ENCODE measurements at regions not wholly inside any gene's neighbourhood (a gene's known extent, or its start where the extent isn't known, plus 50 kb on each side); places are given as distances from the start of the nearest gene placed in this dataset.
"Not testable (repeated sequence)": the region's sequence is repeated elsewhere in the genome, so short reads cannot be mapped to it uniquely, and the experiment has no call there.

DNA sequence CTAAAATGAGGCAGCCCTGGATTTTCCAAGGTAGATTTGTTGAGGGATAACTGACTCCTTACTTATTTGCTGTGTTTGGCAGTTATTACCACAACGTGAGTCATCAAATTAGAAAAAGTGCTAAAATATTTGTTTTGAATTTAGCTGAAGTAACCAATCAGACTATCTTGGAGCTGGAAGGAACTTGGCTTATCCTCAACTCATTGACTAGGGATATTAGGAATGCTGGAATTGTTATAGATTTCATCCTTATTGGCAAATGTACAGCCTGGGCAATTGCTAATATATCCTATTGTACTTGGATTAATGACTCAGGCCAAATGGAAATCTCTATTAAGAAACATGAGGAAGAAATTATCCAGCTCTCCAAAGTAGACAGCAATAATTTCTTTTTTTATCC is 1189.0 kb upstream of the LRRN3 start:
- intact Hi-C loops (cut with DNase I) = no loop called here
- no peak for DNase-seq

GRCh38 chr7:109905368-109906065 is 1185.4 kb upstream of the LRRN3 start:
- intact Hi-C loops (cut with DNase I); DNase-seq: not testable (repeated sequence)

GRCh38 chr7:109915670-109916069 is 1175.3 kb upstream of the LRRN3 start:
- DNase-seq = no peak
- intact Hi-C loops (cut with DNase I) = no loop called here

DNA sequence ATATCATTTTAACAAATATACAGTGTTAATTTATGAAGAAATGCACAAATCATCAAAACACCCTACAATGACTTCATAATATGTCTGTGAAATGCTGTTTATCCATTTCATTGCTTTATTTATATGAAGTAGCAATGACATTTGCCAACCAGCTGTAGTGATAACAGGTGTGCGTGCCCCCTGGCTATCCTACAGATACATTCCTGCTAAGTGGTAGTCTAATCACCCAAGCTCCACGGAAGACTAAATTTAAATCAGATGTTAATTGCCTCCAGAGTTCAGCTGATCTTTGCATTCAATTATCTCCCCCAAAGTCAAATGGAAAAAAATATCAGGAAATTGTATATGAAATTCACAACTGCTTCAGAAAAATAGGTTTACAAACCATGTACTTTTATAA is 1164.2 kb upstream of the LRRN3 start:
- no peak for DNase-seq
- intact Hi-C loops (cut with DNase I) = no loop called here

- intact Hi-C loops (cut with DNase I) = no loop called here
- DNase-seq = no peak
Measured at GRCh38 chr7:109930049-109930448, 1160.9 kb upstream of the LRRN3 start.

- DNase-seq = no peak
Measured at GRCh38 chr7:109939207-109939606, 1151.7 kb upstream of the LRRN3 start.

DNA sequence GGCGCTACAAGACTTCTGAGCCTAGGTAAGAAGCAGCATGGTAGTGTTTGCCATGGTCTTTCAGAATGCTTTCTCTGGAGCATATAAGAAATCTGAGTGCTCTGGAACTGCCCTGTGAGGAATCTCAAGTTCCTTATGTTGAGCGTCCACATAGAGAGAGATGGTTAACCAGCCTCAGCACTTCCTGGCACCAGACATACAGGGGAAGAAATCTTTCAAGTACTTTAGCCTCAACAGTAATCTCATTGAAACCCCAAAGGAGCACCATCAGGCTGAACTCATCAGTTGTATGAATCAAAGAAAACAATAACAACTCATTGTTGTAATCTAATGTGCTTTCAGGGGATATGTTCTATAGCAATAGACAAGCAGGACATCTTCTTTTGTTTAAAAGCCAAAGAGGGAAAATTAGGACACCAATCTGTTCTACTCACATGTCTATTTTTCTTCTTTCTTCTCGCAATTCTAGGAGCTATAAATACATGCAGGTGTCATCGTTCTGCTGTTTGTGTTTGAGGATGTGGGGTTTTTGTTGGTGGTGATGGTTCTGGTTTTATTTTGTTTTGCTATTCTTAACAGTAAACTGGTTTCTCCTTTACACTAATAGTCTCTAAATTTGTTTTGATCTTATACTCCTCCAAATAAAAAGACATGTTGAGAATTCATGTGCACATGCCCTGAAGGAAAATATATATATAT is 1145.0 kb upstream of the LRRN3 start:
- intact Hi-C loops (cut with DNase I) = no loop called here
- no peak for DNase-seq

More at GRCh38 chr7:109939207-109939606, 1151.7 kb upstream of the LRRN3 start:
- intact Hi-C loops (cut with DNase I) = no loop called here

GRCh38 chr7:109950256-109950655 is 1140.7 kb upstream of the LRRN3 start:
- intact Hi-C loops (cut with DNase I) = no loop called here
- DNase-seq = no peak

DNA sequence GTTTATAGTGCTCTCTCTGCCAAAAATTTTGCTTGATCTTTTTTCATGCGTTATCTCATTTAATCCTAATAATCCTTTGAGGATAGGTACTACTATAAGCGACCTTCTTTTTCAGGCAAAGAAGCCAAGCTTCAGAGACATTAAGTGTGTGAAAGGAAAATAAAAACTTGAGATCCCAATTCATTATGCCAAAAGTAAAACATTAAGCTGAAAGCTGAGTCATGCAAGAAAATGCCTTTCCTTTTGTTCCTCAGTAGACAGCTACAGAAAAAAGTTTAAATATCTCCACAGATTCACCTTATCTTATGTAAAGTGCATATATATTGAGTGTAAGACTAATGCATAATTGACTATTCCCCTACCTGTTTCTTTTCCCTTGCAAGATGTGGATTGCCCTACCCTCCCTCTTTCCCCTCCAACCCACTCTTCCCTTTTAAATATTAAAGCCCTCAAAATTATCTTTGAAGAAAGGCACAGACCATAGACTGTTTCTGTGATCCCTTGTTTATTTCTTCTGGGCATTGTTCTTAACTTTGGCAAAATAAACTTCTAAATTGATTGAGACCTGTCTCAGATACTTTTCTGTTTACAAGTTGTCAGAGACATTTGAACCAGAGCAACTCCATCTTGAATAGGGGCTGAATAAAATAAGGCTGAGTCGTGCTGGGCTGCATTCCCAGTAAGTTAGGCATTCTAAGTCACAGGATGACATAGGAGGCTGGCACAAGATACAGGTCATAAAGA is 1139.9 kb upstream of the LRRN3 start:
- intact Hi-C loops (cut with DNase I) = no loop called here

GRCh38 chr7:109951565-109951928 is 1139.4 kb upstream of the LRRN3 start:
- intact Hi-C loops (cut with DNase I) = no loop called here
- no peak for DNase-seq

More for the DNA sequence above, 1139.9 kb upstream of the LRRN3 start:
- DNase-seq = no peak

DNA sequence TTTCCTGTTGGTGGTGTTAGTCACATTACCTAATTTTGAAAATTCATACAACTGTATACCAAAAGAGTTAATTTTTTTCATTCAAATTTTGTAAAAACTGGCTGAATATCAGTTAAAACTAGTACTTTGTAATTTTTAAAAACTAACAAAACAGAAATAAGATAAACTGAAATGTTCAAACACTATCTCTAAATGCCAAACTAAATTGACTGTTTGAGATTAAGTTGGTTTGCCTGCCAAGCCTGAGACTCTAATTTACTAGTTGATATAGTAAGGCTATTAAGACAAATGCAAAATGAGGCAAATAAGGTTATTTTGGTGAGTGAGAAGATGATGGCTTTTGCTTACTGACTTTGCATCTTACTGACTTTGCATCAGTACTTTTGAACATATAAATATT is 1134.9 kb upstream of the LRRN3 start:
- intact Hi-C loops (cut with DNase I) = no loop called here
- no peak for DNase-seq

DNA sequence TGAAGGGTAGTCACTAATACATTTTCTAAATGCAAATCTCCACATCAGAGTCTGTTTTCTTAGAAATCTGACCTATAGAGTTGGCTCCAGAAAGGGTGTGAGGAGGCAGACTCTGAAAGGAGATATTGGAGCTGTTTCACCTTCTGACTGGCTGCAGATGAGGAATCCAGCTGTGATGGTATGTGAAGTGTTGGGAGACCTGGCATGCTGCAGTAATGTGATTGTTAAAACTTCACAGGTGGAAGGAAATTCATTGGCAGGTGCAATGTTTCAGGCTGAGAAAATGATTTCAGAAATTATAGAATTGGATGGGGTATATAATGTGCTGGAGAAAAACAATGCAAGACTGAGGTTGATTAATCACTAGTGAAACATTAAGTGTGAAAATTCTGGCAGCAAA is 1134.0 kb upstream of the LRRN3 start:
- DNase-seq = no peak
- intact Hi-C loops (cut with DNase I) = no loop called here

DNA sequence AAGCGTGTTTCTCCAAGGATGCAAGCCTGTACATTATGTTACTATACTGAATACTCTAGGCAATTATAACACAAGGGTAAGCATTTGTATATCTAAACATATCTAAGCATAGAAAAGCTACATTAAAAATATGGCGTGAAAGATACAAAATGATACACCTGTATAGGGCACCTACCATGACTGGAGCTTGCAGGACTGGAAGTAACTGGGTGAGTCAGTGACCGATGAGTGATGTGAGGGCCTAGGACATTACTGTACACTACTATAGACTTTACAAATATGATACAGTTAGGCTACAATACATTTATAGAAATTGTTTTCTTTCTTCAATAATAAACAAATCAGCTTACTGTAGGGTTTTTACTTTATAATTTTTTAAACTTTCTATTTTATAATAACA is 1127.2 kb upstream of the LRRN3 start:
- no peak for DNase-seq
- intact Hi-C loops (cut with DNase I) = no loop called here

DNA sequence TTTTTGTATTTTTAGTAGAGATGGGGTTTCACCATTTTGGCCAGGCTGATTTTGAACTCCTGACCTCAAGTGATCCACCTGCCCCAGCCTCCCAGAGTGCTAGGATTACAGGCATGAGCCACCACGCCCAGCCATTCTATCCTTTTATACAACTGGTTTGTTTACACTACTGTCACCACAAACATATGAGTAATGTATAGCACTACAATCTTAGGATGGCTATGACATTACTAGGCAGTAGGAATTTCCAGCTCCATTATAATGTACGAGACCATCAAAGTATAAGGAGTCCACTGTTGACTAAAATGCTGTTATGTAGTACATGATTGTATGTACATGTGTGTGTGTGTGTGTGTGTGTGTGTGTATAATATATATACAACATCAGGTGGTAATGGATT is 1126.1 kb upstream of the LRRN3 start:
- intact Hi-C loops (cut with DNase I) = no loop called here
- no peak for DNase-seq

DNA sequence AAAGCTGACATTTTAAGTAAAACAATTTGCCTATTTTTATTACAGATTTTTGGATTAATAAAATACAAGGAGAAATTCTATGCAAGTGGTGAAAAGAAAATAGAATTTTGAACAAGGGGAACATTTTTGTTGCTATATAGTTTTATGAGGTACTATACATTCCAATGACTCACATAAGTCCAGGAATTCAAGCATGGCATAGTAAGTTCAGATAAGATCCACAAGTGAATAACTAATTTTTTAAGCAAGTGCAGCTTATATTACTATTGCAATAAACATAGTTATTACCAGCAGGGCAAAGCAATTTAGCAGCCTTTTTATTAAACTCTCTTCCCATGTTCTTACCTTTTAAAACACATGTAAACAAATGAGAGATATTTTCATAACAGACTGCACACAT is 1123.5 kb upstream of the LRRN3 start:
- no peak for DNase-seq
- intact Hi-C loops (cut with DNase I) = no loop called here

DNA sequence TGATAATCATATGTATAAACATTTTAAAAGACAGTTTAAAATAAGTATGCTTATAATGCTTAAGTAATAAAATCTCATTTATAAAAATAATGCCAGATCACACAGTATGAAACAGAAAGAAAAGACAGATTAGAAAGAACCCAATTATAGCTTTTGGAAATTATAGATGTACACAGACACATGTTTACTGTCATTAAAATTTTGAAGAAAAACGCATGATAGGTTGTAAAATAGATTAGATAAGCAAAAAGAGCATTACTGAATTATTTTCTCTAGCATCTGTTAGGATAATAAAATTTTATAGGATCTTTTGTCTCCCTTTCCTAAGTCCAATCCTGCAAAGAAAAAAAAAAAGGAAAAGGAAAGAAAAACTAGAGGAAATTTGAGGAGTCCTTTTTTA is 1107.3 kb upstream of the LRRN3 start:
- intact Hi-C loops (cut with DNase I) = no loop called here
- no peak for DNase-seq

- intact Hi-C loops (cut with DNase I) = no loop called here
Measured at GRCh38 chr7:109984729-109985128, 1106.2 kb upstream of the LRRN3 start.

GRCh38 chr7:109986701-109987100 is 1104.2 kb upstream of the LRRN3 start:
- intact Hi-C loops (cut with DNase I) = no loop called here
- no peak for DNase-seq

More at GRCh38 chr7:109984729-109985128, 1106.2 kb upstream of the LRRN3 start:
- DNase-seq = no peak

- intact Hi-C loops (cut with DNase I) = no loop called here
- no peak for DNase-seq
Measured at GRCh38 chr7:109996411-109996810, 1094.5 kb upstream of the LRRN3 start.

DNA sequence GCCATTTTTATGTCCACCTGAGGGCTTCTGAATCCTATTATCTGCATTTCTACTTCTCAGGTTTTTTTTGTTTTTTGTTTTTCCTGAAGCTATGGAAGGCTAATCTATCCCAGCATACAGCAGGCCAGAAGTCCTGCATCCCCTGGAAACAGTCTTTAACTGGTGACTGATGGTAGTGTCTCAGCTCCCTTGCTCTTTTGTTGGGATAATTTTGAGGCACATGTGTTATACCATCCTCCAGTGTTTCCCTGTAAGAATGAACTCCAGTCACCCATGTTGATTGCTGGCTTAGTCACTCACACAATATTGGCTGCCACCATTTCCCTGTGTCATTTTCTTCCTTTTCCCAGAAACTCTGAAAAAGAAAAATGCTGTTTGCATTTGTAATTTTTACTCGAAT is 1094.0 kb upstream of the LRRN3 start:
- DNase-seq = no peak
- intact Hi-C loops (cut with DNase I) = no loop called here
